HS-27A (cell line): ENCODE measurements at regions not wholly inside any gene's neighbourhood (a gene's known extent, or its start where the extent isn't known, plus 50 kb on each side); places are given as distances from the start of the nearest gene placed in this dataset.

Experiments
- DNase-seq: peaks from one replicate; pipeline ENCODE4 v3.0.0-alpha.2; 2012; ENCODE audit warnings: low read depth, missing footprints

DNA sequence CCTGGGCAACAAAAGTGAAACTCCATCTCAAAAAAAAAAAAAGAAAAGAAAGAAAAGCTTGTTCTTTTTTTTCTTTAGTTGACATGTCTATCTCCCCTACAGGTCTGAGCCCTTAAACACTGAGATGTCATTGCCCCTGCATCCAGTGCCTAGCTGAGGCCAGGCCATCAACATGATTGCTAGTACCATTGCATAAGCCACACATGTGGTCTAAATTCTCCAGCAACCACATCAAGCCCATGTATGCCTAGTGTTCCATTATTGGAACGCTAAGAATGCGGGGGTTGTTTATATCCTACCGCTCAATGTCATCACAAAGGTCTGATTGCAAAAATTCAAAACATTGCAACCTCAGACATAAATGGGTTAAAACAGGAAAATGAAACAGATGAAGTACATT is 62.7 kb downstream of the NPTX2 start:
- DNase-seq, result no peak

GRCh38 chr7:98681511-98681910 is 64.4 kb downstream of the NPTX2 start:
- DNase-seq, result no peak

DNA sequence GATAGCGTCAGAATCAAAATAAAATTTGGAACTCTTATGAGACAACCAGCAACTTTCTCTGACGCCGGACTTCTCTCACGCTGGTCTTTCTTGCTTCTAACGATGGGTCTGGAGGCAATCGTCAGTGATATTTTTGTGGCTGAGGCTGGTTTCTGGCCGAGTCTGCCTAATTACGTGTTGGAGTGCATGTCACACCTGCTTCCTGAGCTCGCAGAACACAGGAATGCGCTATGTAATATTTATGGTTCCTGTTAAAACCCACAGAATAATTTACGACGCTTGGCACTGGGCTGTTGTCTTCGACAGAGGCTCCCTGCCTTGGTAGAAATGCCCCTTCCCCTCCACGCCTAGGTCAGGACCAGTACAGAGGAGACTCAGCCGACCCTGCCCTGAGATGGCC is 64.9 kb downstream of the NPTX2 start:
- no peak for DNase-seq

DNA sequence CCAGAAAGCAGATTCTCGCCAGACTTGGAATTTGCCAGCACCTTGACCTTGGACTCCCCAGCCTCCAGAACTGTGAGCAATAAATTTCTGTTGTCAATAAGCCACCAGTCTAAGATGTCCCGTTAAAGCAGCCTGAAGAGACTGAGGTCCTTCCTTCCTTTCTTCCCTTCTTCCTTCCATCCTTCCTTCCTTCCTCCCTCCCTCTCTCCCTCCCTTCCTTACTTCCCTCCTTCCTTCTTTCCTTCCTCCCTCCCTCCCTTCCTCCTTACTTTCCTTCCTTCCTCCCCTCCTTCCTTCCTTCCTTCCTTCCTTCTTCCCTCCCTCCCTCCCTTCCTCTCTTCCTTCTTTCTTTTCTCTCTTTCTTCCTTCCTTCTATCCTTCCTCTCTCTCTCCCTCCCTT is 66.4 kb downstream of the NPTX2 start:
- DNase-seq, result no peak

GRCh38 chr7:98685541-98685940 is 68.5 kb downstream of the NPTX2 start:
- DNase-seq, result no peak

DNA sequence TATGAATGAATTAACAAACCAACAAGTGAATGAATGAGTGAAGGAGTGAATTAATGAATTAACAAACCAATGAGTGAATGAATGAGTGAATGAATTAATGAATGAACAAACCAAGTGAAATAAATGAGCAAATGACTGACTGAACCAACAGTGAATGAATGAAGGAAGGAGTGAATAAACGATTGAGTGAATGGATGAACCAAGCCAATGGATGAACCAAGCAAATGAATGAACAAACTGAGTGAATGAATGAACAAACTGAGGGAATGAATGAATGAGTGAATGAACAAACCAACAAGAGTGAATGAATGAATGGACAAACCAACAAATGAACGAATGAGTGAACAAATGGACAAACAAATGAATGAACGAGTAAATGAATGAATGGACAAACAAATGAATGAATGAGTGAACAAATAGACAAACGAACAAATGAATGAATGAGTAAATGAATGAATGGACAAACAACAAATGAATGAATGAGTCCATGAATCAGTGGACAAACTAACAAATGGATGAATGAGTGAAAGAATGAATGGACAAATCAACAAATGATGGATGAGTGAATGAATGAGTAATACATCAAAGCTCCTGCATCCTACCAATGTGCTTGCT is 69.5 kb downstream of the NPTX2 start:
- no peak for DNase-seq

GRCh38 chr7:98687111-98687751 is 70.1 kb downstream of the NPTX2 start:
- no peak for DNase-seq

- DNase-seq, result no peak
Measured at GRCh38 chr7:98691619-98692018, 74.5 kb downstream of the NPTX2 start.

GRCh38 chr7:98697083-98697482 is 80.0 kb downstream of the NPTX2 start:
- DNase-seq, result no peak

DNA sequence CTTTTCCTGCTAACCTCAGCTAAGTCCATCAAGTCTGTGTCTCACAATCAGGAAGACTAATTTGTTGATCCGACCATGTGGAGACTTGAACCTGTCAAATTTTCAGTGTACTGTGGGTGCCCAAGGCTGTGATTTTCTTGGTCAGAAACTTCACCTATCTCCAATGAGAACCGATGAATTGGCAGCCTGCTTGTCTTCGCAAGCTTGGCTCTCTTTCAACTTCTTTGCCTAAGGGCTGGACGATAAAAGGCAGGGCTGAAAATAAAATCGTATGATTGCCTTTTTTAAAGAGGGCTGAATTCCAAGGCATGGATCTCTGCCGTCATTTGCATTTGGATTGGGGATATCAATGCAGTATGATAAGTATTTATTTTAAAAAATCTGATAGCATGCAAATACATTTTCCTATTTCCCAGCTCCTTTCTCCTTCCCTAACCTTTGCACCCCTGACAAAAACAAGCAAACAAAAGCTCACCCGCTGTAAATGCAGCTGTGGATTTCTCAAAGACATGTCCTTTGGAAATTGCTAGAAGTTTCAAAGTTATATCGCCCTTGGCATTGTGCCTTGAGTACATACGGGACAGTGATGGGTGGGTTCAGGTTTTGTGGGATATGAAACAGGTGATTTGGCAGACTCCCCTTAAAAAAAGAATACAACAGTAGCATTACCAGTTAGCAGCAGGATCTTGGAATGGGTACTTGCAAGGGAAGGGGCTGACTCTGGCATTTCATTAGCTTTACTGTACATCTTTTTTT is 80.6 kb downstream of the NPTX2 start:
- DNase-seq, result no peak

- DNase-seq, result no peak
Measured at GRCh38 chr7:98698976-98699375, 81.9 kb downstream of the NPTX2 start.

GRCh38 chr7:98700533-98700932 is 83.4 kb downstream of the NPTX2 start:
- DNase-seq, result no peak

GRCh38 chr7:98701372-98701771 is 84.3 kb downstream of the NPTX2 start:
- no peak for DNase-seq

- no peak for DNase-seq
Measured at GRCh38 chr7:98702021-98702420, 84.9 kb downstream of the NPTX2 start.

- no peak for DNase-seq
Measured at GRCh38 chr7:98703916-98704315, 86.8 kb downstream of the NPTX2 start.

DNA sequence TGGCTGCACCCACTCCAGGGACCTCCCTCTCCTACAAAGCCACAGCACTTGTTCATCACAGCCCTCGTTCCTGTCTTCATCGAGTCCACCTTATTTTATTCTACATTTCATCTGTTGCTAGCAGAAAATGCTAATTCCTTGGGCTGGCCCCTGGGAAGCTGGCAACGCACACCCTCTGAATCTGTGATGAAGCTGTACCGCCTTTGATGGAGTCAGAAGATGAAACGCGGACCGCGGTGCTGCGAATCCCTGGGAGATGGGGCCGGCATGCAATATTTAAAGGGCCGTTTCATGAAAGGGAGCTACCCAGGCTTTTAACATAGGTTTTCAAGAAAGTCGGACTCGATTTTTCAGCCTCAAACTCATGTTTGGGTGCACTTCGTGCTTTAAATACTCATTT is 88.5 kb downstream of the NPTX2 start:
- DNase-seq, result no peak

DNA sequence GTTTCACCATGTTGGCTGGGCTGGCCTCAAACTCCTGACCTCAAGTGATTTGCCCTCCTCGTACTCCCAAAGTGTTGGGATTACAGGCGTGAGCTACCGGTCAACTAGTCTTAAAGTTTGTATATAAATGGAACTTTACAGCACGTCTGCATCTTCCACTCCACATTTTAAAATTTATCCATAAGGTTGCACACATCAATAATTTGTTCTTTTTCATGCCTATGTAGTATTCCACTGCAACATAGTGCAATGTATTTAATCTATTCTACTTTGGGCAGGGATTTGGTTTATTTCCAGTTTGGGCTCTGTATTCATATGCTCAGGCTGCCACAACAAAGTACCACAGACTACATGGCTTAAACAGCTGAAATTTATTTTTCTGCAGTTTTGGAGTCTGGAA is 90.0 kb downstream of the NPTX2 start:
- DNase-seq, result no peak

GRCh38 chr7:98711945-98712344 is 94.9 kb downstream of the NPTX2 start:
- no peak for DNase-seq

- DNase-seq, result no peak
Measured at GRCh38 chr7:98713165-98713810, 96.2 kb downstream of the NPTX2 start.

DNA sequence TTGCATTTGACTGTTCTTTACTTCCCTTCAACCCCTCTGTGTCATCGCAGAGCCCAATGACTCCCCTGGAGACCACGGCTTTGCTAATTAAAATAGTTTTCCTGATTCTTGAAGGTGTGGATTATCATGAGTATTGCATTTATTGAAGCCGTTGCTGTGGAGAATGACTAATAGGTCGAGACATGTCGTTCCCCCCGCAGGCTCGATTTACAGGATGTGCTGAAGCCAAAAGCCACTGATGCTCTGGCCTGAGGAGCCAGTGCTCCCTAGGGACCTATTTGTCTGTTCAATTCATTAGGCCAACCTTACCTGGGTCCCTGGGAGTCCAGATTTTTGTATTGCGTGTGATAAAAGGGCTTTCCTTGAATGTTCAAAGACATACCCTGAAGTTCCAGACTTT is 102.3 kb downstream of the NPTX2 start:
- DNase-seq, result no peak

- DNase-seq, result no peak
Measured at GRCh38 chr7:98722402-98722801, 105.3 kb downstream of the NPTX2 start.

- DNase-seq, result no peak
Measured at GRCh38 chr7:98724591-98724990, 107.5 kb downstream of the NPTX2 start.

- no peak for DNase-seq
Measured at GRCh38 chr7:98727146-98727709, 110.1 kb downstream of the NPTX2 start.
